IMR-90 (cell line): ENCODE measurements at regions not wholly inside any gene's neighbourhood (a gene's known extent, or its start where the extent isn't known, plus 50 kb on each side); places are given as distances from the start of the nearest gene placed in this dataset.

Source experiments
- CTCF ChIP-seq: conservative IDR thresholded peaks from 2 replicates; pipeline ENCODE4 v1.5.1; 2012; ENCODE audit warnings: mild to moderate bottlenecking, low read depth, low read length, improper control_type of control experiment
- FOS ChIP-seq: fragments of 150-350 bp; IDR thresholded peaks from 2 replicates; pipeline ENCODE4 v1.6.1; 2016; ENCODE audit warnings: low read depth, low read length
- RAD21 ChIP-seq: IDR thresholded peaks from 2 replicates; pipeline ENCODE4 v1.6.1; 2012; ENCODE audit warnings: low read length, improper control_type of control experiment
- RFX5 ChIP-seq: IDR thresholded peaks from 2 replicates; pipeline ENCODE4 v1.8.0; 2012; ENCODE audit warnings: low read depth, mild to moderate bottlenecking, low read length, moderate library complexity
- SMC3 ChIP-seq: fragments of 150-350 bp; IDR thresholded peaks from 2 replicates; pipeline ENCODE4 v1.6.1; 2016; ENCODE audit warnings: low read depth, mild to moderate bottlenecking, antibody characterized with exemption, low read length, moderate library complexity
- TF ChIP-seq, protein P1 (sequence below): fragments of 150-350 bp; IDR thresholded peaks from 2 replicates; pipeline ENCODE4 v1.6.1; 2016; ENCODE audit warnings: low read depth, mild to moderate bottlenecking, low read length, moderate library complexity, borderline replicate concordance

- TF ChIP-seq FOS = no peak
- no peak for TF ChIP-seq CTCF
- TF ChIP-seq, protein P1, sequence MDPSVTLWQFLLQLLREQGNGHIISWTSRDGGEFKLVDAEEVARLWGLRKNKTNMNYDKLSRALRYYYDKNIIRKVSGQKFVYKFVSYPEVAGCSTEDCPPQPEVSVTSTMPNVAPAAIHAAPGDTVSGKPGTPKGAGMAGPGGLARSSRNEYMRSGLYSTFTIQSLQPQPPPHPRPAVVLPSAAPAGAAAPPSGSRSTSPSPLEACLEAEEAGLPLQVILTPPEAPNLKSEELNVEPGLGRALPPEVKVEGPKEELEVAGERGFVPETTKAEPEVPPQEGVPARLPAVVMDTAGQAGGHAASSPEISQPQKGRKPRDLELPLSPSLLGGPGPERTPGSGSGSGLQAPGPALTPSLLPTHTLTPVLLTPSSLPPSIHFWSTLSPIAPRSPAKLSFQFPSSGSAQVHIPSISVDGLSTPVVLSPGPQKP = no peak
- no peak for TF ChIP-seq RAD21
- no peak for TF ChIP-seq SMC3
- no peak for TF ChIP-seq RFX5
These were observed 243.8 kb upstream of the ADAMTS16 start for GRCh38 chr5:4896328-4896727.
